Ectodermal cell (in vitro differentiated cells): ENCODE measurements at regions not wholly inside any gene's neighbourhood (a gene's known extent, or its start where the extent isn't known, plus 50 kb on each side); places are given as distances from the start of the nearest gene placed in this dataset.

Source experiments
- H3K27ac ChIP-seq: 2 replicates; pipeline ENCODE4 v1.7.0; 2013; ENCODE audit warnings: mild to moderate bottlenecking, low read depth, low read length; ENCODE audit not compliant: insufficient read depth, poor library complexity, severe bottlenecking
- H3K27me3 ChIP-seq: 2 replicates; pipeline ENCODE4 v1.7.0; 2013; ENCODE audit warnings: mild to moderate bottlenecking, low read length; ENCODE audit not compliant: insufficient read depth, control insufficient read depth, poor library complexity, severe bottlenecking
- H3K36me3 ChIP-seq: one replicate; pipeline ENCODE4 v1.7.0; 2013; ENCODE audit warnings: low read length; ENCODE audit not compliant: control insufficient read depth, insufficient read depth
- H3K4me1 ChIP-seq: one replicate; pipeline ENCODE4 v1.7.0; 2013; ENCODE audit warnings: low read length; ENCODE audit not compliant: control insufficient read depth, insufficient read depth
- H3K4me3 ChIP-seq: 2 replicates; pipeline ENCODE4 v1.7.0; 2013; ENCODE audit warnings: low read depth, low read length, control low read depth; ENCODE audit not compliant: insufficient read depth
- H3K9me3 ChIP-seq: 2 replicates; pipeline ENCODE4 v1.7.0; 2013; ENCODE audit warnings: mild to moderate bottlenecking, low read length, moderate library complexity; ENCODE audit not compliant: control insufficient read depth
- WGBS, 2 experiments: methylation state at CpG; one replicate each; pipeline ENCODE4 v1.1.7; 2013; ENCODE audit warnings: missing lambda C conversion rate in 2 of 2; 5-methylcytosine and 5-hydroxymethylcytosine counted together

DNA sequence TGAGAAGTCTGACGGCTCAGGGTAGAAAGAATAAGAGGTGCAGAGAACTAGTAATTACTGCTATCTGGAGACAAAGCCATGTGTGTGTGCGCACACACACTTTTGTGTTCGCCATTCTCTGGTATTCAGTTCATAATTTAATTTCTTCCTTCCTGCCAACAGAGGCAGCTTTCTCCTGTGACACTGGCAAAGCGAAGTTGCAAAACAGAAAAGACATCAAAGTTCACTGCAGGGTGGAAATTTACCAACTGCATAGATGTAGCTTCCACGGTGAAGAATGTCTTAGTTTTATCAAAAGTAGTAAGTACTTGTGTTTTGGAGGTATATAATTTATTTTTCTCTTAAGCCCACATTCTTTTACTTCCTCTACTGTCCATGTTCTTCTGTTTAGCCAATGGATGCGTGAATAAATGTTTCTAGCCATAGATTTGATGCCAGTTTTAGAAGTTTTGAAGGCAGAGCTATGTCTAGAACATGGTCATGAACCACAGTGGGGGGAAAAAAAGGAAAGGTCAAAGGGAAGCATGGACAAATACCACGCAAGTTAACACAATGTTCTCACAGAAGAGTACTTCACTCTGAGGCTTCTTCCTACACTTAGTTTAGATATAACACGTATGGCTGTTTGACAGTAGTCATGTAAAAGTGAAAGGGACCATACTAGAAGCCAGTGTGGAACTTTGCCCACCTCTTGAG is 536.5 kb upstream of the GRIA1 start:
- H3K4me1 ChIP-seq = no peaks in the 10 kb centered on the region
- WGBS, 2 experiments = 95 to 97% methylated on average over 7 to 8 of the region's 8 CpGs
- H3K27ac ChIP-seq = no peak overlapping the region
- no peaks in the 10 kb centered on the region for H3K27me3 ChIP-seq
- no peaks in the 10 kb centered on the region for H3K9me3 ChIP-seq
- no peak overlapping the region for H3K4me3 ChIP-seq
- no peaks in the 10 kb centered on the region for H3K36me3 ChIP-seq

DNA sequence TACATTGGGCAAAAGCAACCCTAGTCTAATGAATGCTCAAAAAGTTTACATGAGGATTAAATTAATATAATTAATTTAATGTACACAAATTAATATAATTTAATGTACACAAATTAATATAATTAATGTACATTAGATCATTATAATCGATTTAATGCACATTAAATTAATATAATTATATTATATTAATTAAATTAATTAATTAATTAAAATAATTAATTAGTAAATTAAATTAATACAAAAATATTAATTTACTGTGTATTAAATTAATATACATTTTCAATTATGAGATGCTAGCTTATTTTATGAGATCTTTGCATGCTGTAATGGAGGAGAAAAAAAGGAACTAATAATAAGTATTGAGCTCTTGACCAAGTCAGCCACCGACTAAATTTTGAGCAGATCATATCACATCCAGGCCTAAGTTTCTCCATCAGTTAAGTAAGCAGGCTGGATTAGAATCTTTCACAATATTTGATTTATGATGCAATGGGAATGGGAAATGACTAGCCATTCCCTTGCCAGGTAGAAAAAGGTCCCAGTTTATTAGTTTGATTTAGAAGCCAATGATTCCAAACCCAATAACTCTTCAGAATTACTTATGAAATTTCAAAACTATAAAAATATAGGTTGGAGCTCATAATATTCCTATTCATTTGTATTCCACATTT is 533.4 kb upstream of the GRIA1 start:
- Histone ChIP-seq H3K9me3 (no peaks in the 10 kb centered on the region), H3K27me3 (no peaks in the 10 kb centered on the region), H3K4me1 (no peaks in the 10 kb centered on the region), H3K36me3 (no peaks in the 10 kb centered on the region), H3K27ac (no peak overlapping the region), H3K4me3 (no peak overlapping the region)
- 100% methylated on average over 1 of the region's 2 CpGs for WGBS, 2 experiments

DNA sequence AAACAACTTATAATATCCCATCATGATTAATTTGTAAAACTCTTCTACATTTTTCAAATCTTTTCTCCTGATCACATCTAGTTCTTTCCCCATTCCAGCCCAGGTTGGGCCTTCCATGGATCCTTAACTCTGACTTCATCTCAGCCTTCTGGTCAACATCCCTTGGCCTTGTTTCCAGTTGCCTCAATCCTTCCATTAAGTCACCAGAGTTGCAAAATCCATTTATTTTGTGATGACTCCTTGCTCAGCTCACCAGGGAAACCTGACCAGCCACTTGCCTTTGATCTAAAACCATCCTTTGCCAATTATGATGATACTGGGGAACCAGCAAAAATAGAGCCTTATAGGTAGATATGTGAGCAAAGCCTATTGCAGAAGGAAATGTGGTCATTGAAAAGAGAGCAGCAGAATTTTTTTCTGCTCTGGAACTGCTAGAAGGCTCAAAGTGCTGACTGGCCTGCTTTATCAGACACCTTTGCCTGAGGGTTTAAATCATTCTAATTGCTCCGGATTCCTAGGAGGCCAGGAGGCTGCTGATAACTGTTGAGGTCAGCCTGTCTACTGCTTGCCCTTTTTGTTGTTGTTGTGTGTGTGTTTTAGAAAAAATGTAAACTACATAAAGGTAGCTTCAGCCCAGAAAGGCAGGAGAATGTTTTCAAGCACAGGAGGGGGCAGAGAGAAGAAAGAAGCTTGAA is 512.2 kb upstream of the GRIA1 start:
- WGBS, 2 experiments = 96 to 98% methylated on average over 1 of the region's 1 CpG

DNA sequence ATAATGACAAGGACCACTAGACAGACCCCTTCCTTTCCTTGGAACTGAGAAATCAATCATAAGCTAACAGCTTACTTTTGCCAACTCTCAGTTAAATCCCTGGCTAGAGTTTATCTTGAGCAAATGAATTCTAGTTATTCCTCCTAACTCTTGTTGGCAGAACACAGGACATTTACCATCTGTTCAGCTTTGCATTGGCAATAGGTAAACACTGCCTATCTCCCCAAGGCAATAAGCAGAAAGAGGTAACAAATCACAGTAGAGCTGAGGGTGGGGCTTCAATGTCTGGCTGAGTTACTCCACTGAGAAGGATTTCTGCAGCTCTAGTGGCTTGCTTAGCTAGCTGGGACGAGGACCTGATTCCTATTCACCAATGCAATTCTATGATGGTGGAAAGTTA is 503.3 kb upstream of the GRIA1 start:
- H3K4me3 ChIP-seq = no peak overlapping the region
- 67 to 86% methylated on average over 1 of the region's 1 CpG for WGBS, 2 experiments
- H3K27ac ChIP-seq = no peak overlapping the region
- no peaks in the 10 kb centered on the region for H3K4me1 ChIP-seq
- no peaks in the 10 kb centered on the region for H3K9me3 ChIP-seq
- H3K27me3 ChIP-seq = no peaks in the 10 kb centered on the region
- no peaks in the 10 kb centered on the region for H3K36me3 ChIP-seq

More for the DNA sequence above, 512.2 kb upstream of the GRIA1 start:
- Histone ChIP-seq H3K27me3 (no peaks in the 10 kb centered on the region), H3K36me3 (no peaks in the 10 kb centered on the region), H3K9me3 (no peaks in the 10 kb centered on the region), H3K4me3 (no peak overlapping the region), H3K4me1 (no peaks in the 10 kb centered on the region), H3K27ac (no peak overlapping the region)

DNA sequence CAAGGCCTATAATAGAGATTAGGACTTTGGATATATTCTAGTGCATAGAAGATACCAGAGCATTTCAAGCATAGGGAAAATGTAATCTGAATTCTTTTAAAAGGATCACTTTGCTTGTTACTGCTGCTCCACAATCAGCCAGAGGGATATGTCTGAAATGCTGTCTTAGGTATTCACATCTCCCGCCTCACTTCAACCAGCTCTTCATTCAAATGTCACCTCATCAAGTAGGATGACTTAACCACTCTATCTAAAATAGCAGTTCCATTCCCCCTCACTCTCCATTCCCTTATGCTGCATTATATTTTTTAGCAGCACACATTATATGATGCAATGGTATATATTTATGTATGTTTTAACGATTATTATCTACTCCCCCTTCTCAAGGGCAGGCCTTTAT is 500.3 kb upstream of the GRIA1 start:
- Histone ChIP-seq H3K27me3 (no peaks in the 10 kb centered on the region), H3K9me3 (no peaks in the 10 kb centered on the region), H3K4me1 (no peaks in the 10 kb centered on the region), H3K27ac (no peak overlapping the region), H3K36me3 (no peaks in the 10 kb centered on the region), H3K4me3 (no peak overlapping the region)
- WGBS, 2 experiments = 96 to 97% methylated on average over 1 of the region's 2 CpGs

DNA sequence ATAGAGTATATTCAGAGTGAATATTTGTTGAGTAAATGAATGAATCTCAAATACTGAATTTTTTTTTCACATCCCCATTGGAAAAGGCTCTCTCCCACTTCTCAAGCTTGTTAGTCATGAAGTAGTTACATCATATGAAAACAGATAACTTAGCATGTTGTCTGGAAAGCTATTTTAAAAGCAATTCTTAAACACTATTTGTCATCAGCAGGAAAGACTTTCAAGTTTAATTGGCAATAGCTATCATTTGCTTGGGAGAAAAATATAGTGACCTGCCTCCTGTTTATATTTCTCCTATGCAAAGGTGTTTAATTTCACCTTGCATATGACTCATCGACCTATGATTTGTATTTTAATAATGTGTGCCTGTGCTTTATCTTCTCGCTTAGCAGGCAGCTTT is 499.8 kb upstream of the GRIA1 start:
- Histone ChIP-seq H3K9me3 (no peaks in the 10 kb centered on the region), H3K4me1 (no peaks in the 10 kb centered on the region)
- WGBS, 2 experiments = 100% methylated on average over 2 of the region's 2 CpGs; no CpG with 5 or more reads in 1 of the 2 experiments

DNA sequence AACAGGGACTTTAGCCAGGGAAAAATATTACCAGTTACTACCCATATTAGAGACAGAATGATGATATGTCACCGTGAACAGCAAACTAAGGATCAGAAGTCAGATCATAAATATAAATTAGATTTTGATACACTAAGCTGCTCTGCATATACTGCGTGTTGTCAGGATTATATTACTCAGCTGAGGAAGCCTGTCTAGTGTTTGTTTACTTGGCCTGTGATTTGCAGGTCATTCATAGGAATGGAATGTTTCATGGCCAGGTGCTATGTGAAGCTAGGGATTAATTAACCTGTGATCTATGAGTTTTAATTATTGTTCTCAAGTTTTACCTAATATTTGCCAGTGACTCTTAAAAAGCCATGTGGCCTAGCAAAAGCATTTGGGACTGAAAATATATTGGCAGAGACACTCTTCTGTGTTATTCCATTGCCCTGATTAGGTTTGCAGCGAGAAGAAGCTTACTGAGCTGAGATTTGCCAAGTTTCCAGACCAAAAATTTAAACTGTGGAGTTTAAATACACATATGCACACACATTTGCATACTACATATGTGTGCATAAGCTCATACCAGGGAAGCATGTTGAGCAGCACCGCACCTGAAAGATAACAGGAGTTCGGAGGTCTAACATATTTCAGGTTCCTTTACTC is 496.3 kb upstream of the GRIA1 start:
- 93 to 97% methylated on average over 4 to 5 of the region's 5 CpGs for WGBS, 2 experiments
- no peaks in the 10 kb centered on the region for H3K9me3 ChIP-seq

More for the DNA sequence above, 499.8 kb upstream of the GRIA1 start:
- H3K27me3 ChIP-seq = no peaks in the 10 kb centered on the region
- H3K4me3 ChIP-seq = no peak overlapping the region
- no peak overlapping the region for H3K27ac ChIP-seq
- H3K36me3 ChIP-seq = no peaks in the 10 kb centered on the region

DNA sequence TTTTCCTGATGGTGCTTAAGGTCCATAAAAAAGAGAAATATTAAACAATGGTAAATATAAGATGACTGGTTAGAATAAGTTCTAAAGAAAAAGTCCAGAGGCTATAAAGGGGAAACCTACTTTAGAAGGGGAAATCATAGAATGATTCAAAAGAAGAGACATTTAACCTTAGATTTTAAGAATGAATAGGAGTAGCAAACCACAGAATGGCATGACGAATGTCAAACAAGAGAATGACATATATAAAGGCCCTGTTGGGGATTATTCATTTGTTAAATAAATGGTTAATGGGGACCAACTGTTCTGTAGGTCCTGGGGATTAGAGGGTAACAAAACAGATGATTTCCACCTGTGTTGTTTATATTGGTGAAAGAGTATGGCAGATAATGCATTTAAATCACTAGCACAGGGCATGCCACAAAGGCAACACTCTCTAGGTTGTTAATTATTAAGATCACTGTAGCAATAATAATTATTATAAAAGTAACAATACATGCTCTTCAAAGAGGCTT is 495.2 kb upstream of the GRIA1 start:
- H3K4me3 ChIP-seq = no peak overlapping the region
- H3K4me1 ChIP-seq = no peaks in the 10 kb centered on the region
- no peaks in the 10 kb centered on the region for H3K36me3 ChIP-seq
- WGBS, 2 experiments = 40 to 43% methylated on average over 1 of the region's 1 CpG
- H3K9me3 ChIP-seq = no peaks in the 10 kb centered on the region
- no peak overlapping the region for H3K27ac ChIP-seq
- no peaks in the 10 kb centered on the region for H3K27me3 ChIP-seq

More for the DNA sequence above, 496.3 kb upstream of the GRIA1 start:
- Histone ChIP-seq H3K27ac (no peak overlapping the region), H3K36me3 (no peaks in the 10 kb centered on the region), H3K4me3 (no peak overlapping the region), H3K4me1 (no peaks in the 10 kb centered on the region), H3K27me3 (no peaks in the 10 kb centered on the region)

DNA sequence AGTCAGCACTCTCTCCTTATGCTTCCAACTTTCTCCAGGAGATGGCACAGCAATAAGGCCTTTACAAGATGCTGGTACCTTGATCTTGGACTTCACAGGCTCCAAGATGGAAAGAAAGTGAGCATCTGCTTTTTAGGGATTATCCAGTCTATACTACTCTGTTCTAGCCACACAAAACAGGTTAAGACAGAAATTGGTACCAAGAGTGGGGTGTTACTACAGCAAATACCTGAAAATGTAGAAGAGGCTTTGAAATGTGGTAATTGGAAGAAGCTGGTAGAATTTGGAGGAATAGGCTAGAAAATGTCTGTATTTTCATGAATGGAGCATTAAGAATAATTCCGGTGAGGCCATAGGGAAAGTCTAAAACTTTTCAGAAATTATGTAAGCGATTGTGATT is 484.8 kb upstream of the GRIA1 start:
- Histone ChIP-seq H3K4me3 (no peak overlapping the region), H3K4me1 (no peaks in the 10 kb centered on the region), H3K36me3 (no peaks in the 10 kb centered on the region), H3K27me3 (no peaks in the 10 kb centered on the region), H3K9me3 (peaks cover 2% of the 10 kb centered on the region), H3K27ac (no peak overlapping the region)
- WGBS, 2 experiments = 93 to 95% methylated on average over 2 of the region's 2 CpGs

DNA sequence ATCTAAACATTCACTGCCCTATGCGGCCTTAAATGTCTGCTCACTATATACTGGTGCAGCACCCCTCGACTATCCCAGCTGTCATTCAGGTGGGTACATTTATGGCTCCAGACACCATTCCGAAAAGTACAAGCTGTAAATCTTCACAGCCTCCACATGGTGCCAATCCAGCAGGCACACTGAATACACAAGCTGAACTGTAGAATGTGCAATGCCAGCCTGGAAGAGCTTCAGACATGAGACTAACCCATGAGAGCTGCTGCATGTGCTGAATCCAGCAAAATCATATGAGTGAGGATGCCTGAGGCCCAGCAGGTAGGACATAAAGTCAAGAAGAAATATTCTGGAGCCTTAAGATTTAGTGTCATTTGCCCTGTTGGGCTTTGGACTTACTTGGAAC is 483.8 kb upstream of the GRIA1 start:
- H3K27me3 ChIP-seq = no peaks in the 10 kb centered on the region
- peaks cover 2% of the 10 kb centered on the region for H3K9me3 ChIP-seq
- 92 to 94% methylated on average over 3 of the region's 3 CpGs for WGBS, 2 experiments
- H3K27ac ChIP-seq = no peak overlapping the region
- no peak overlapping the region for H3K4me3 ChIP-seq
- no peaks in the 10 kb centered on the region for H3K36me3 ChIP-seq
- no peaks in the 10 kb centered on the region for H3K4me1 ChIP-seq
